B cell (primary cell): ENCODE measurements at regions not wholly inside any gene's neighbourhood (a gene's known extent, or its start where the extent isn't known, plus 50 kb on each side); places are given as distances from the start of the nearest gene placed in this dataset.

ENCODE experiments used
- EZH2 ChIP-seq: IDR thresholded peaks from 2 replicates; pipeline ENCODE4 v1.6.1; 2012; ENCODE audit warnings: borderline replicate concordance, low read depth, mild to moderate bottlenecking, moderate library complexity, low read length; ENCODE audit not compliant: insufficient read depth, poor library complexity, severe bottlenecking
- TF ChIP-seq, protein P1 (sequence below): fragments of 200-600 bp; IDR thresholded peaks from one replicate; pipeline ENCODE4 v1.8.0; 2022; ENCODE audit warnings: antibody characterized with exemption, mild to moderate bottlenecking

DNA sequence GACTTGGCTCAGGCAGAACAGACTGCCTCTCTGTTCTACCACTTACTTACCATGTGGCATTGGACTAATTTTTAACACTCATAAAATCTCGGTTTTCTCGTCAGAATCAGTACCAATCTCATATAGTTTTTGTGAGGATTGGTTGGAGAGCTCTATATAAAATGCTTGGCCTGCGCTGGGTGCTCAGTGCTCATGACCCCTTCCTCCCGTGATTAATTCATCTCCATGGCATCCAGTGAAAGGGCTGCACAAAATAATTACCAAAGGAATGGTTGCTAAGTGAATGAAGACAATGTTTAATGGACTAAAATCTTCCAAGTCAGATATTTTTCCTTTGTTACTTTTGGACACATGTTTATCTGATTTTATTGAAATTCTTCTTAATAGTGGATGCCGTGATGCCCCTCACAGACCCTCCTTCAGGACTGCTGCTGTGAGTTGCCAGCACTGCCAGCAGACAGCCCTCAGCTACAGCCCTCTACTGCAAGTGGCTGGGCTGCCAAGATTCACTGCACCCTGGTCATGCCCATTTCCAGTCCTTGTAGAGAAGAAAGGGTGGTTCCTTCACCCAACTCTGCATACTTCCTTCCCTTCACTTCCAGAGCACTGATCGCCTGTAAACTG lies 436.5 kb downstream of the LMO4 start:
- TF ChIP-seq, protein P1, sequence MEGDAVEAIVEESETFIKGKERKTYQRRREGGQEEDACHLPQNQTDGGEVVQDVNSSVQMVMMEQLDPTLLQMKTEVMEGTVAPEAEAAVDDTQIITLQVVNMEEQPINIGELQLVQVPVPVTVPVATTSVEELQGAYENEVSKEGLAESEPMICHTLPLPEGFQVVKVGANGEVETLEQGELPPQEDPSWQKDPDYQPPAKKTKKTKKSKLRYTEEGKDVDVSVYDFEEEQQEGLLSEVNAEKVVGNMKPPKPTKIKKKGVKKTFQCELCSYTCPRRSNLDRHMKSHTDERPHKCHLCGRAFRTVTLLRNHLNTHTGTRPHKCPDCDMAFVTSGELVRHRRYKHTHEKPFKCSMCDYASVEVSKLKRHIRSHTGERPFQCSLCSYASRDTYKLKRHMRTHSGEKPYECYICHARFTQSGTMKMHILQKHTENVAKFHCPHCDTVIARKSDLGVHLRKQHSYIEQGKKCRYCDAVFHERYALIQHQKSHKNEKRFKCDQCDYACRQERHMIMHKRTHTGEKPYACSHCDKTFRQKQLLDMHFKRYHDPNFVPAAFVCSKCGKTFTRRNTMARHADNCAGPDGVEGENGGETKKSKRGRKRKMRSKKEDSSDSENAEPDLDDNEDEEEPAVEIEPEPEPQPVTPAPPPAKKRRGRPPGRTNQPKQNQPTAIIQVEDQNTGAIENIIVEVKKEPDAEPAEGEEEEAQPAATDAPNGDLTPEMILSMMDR: no peak
- no peak for TF ChIP-seq EZH2
